ENCODE measurements at regions not wholly inside any gene's neighbourhood (a gene's known extent, or its start where the extent isn't known, plus 50 kb on each side); places are given as distances from the start of the nearest gene placed in this dataset.

DNA sequence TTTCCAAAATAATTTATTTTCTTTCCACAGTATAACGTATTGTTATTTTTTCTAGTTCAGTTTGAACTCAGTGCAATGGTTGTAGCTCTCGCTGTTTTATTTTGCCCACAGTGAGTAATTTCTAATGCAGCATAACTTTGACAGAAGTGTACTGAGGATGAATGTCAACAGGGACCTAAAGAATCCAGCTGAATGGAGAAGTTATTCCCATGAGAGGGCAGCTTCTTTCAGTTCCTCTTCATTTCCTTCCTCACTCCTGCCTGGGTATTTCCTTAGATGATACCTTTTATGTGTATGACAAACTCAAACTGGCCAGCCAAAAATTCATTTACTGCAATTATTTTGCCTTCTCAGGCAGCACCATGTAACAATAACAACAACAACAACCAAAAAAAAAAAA, 1223.1 kb upstream of the ZEB2 start:
- TF ChIP-seq, protein P1, sequence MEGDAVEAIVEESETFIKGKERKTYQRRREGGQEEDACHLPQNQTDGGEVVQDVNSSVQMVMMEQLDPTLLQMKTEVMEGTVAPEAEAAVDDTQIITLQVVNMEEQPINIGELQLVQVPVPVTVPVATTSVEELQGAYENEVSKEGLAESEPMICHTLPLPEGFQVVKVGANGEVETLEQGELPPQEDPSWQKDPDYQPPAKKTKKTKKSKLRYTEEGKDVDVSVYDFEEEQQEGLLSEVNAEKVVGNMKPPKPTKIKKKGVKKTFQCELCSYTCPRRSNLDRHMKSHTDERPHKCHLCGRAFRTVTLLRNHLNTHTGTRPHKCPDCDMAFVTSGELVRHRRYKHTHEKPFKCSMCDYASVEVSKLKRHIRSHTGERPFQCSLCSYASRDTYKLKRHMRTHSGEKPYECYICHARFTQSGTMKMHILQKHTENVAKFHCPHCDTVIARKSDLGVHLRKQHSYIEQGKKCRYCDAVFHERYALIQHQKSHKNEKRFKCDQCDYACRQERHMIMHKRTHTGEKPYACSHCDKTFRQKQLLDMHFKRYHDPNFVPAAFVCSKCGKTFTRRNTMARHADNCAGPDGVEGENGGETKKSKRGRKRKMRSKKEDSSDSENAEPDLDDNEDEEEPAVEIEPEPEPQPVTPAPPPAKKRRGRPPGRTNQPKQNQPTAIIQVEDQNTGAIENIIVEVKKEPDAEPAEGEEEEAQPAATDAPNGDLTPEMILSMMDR (IDR thresholded peaks at IDR 0.05), result no peak
- TF ChIP-seq POLR2AphosphoS5 (IDR thresholded peaks at IDR 0.05) (no peak), POLR2A (IDR thresholded peaks at IDR 0.05) (no peak)
- intact Hi-C loops (cut with DNase I; ENCODE audit: low total_unique reads), result no loop called here
- H3K36me3 ChIP-seq, result no peaks in the 10 kb centered on the region
- no peak for DNase-seq (ENCODE audit: low spot score in 2 of 2)
- H3K27ac ChIP-seq, result no peak overlapping the region
- H3K9me3 ChIP-seq, result no peaks in the 10 kb centered on the region
- H3K27me3 ChIP-seq, result no peaks in the 10 kb centered on the region
- no peak overlapping the region for H3K4me3 ChIP-seq
- no peaks in the 10 kb centered on the region for H3K4me1 ChIP-seq

- no peaks in the 10 kb centered on the region for H3K9me3 ChIP-seq
- no peaks in the 10 kb centered on the region for H3K27me3 ChIP-seq
- no peak for TF ChIP-seq POLR2A (IDR thresholded peaks at IDR 0.05)
- TF ChIP-seq, protein P1 (IDR thresholded peaks at IDR 0.05), result no peak
- TF ChIP-seq POLR2AphosphoS5 (IDR thresholded peaks at IDR 0.05), result no peak
- H3K36me3 ChIP-seq, result no peaks in the 10 kb centered on the region
- no peak for DNase-seq (ENCODE audit: low spot score in 2 of 2)
- H3K4me1 ChIP-seq, result no peaks in the 10 kb centered on the region
- no peak overlapping the region for H3K27ac ChIP-seq
- no peak overlapping the region for H3K4me3 ChIP-seq
- intact Hi-C loops (cut with DNase I; ENCODE audit: low total_unique reads), result no loop called here
Observed at GRCh38 chr2:145741636-145742035, 1221.7 kb upstream of the ZEB2 start.

DNA sequence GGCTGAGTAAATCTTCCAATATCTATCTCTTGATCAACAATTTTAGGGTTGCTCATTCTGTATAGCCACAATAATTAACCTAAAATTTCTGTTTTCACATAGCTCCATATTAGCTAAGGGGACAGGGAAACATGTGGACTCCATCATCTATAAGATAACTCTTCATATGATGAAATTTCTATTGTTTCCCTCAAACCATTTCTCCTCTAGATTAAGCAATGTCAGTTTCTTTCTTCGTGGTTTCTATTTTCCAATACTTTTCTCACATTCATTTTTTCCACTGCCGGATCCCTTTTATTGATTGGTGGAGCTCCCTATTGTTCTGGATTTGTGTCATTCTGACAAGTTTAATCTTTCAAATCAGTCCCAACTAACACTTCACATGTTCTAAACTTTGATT, 1221.3 kb upstream of the ZEB2 start:
- no peaks in the 10 kb centered on the region for H3K27me3 ChIP-seq
- no peak for DNase-seq (ENCODE audit: low spot score in 2 of 2)
- TF ChIP-seq POLR2A (IDR thresholded peaks at IDR 0.05), result no peak
- TF ChIP-seq POLR2AphosphoS5 (IDR thresholded peaks at IDR 0.05), result no peak
- TF ChIP-seq, protein P1 (IDR thresholded peaks at IDR 0.05), result no peak
- no peaks in the 10 kb centered on the region for H3K4me1 ChIP-seq
- H3K36me3 ChIP-seq, result no peaks in the 10 kb centered on the region
- intact Hi-C loops (cut with DNase I; ENCODE audit: low total_unique reads), result no loop called here
- no peak overlapping the region for H3K27ac ChIP-seq
- H3K4me3 ChIP-seq, result no peak overlapping the region
- H3K9me3 ChIP-seq, result no peaks in the 10 kb centered on the region

- Histone ChIP-seq H3K4me1 (no peaks in the 10 kb centered on the region), H3K4me3 (no peak overlapping the region), H3K27me3 (no peaks in the 10 kb centered on the region), H3K9me3 (no peaks in the 10 kb centered on the region), H3K36me3 (no peaks in the 10 kb centered on the region), H3K27ac (no peak overlapping the region)
- DNase-seq (ENCODE audit: low spot score in 2 of 2), result no peak
- TF ChIP-seq, protein P1 (IDR thresholded peaks at IDR 0.05), result no peak
- TF ChIP-seq POLR2A (IDR thresholded peaks at IDR 0.05), result no peak
- intact Hi-C loops (cut with DNase I; ENCODE audit: low total_unique reads), result no loop called here
Observed at GRCh38 chr2:145740302-145740701, 1220.4 kb upstream of the ZEB2 start.

DNA sequence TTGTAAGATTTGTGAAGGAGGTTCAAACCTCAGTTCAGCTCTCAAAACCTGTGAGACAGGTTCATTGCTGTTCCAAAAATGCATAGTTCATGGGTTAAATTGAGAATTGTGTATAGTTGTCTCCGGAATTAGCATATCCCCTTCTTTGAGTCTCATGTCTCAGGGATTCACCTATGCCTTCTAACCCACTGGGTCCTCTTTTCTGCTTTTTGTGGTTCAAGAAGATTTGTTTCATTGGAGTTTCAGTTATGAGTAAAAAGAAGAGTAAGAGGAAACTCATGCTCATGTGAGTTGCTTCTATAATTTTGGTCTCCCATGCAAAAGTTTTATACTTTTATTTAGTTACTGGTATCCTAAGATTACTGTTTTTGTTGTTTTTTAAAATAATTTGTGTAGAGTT, 1219.8 kb upstream of the ZEB2 start:
- Histone ChIP-seq H3K4me3 (no peak overlapping the region), H3K27ac (no peak overlapping the region), H3K27me3 (no peaks in the 10 kb centered on the region), H3K36me3 (no peaks in the 10 kb centered on the region), H3K9me3 (no peaks in the 10 kb centered on the region), H3K4me1 (no peaks in the 10 kb centered on the region)
- TF ChIP-seq, protein P1 (IDR thresholded peaks at IDR 0.05), result no peak
- TF ChIP-seq POLR2A (IDR thresholded peaks at IDR 0.05) (no peak), POLR2AphosphoS5 (IDR thresholded peaks at IDR 0.05) (no peak)
- no peak for DNase-seq (ENCODE audit: low spot score in 2 of 2)
- intact Hi-C loops (cut with DNase I; ENCODE audit: low total_unique reads), result no loop called here
